A673 (cell line): ENCODE measurements at regions not wholly inside any gene's neighbourhood (a gene's known extent, or its start where the extent isn't known, plus 50 kb on each side); places are given as distances from the start of the nearest gene placed in this dataset.

Source experiments
- CTCF ChIP-seq: fragments of 300-800, 200-600 bp; sonication (generic); conservative IDR thresholded peaks from 2 replicates; pipeline ENCODE4 v1.5.1; 2017; ENCODE audit warnings: low read depth, mild to moderate bottlenecking, antibody characterized with exemption, low read length, moderate library complexity, mixed read lengths
- EZH2 ChIP-seq: fragments of 200-600 bp; sonication (generic); IDR thresholded peaks from 2 replicates; pipeline ENCODE4 v1.6.1; 2017; ENCODE audit warnings: borderline replicate concordance, low read depth, mild to moderate bottlenecking, mixed read lengths, antibody characterized with exemption, low read length; ENCODE audit not compliant: poor library complexity, severe bottlenecking

- TF ChIP-seq CTCF = no peak
- TF ChIP-seq EZH2 = no peak
Observed at GRCh38 chr6:148027201-148027600, 315.4 kb upstream of the SASH1 start.
